GM18502 (cell line): ENCODE measurements at regions not wholly inside any gene's neighbourhood (a gene's known extent, or its start where the extent isn't known, plus 50 kb on each side); places are given as distances from the start of the nearest gene placed in this dataset.
"Not testable (repeated sequence)": the region's sequence is repeated elsewhere in the genome, so short reads cannot be mapped to it uniquely, and the experiment has no call there.

Experiments
- ATAC-seq: cut with Tn5 transposase; IDR thresholded peaks from one replicate; pipeline ENCODE4 v1.9.1; 2021; ENCODE audit warnings: mild to moderate bottlenecking; ENCODE audit not compliant: unreplicated experiment, poor library complexity

DNA sequence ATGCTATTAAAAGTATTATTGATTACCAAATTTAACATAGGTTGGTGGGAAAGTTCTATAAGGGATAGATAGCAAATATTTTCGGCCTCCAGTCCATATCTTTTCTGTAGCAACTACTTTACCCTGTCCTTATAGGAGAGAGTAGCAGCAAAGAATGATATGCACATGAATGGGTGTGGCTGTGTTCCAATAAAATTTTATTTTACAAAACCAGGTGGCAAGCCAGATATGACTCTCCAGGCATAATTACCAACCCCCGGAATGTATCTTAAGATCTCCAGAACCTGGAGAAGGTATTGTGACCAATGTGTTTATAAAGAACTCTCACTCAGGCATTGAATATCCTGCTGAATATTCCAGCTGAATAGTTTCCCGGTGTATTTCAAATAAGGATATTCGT lies 1461.2 kb downstream of the MAT2B start:
- ATAC-seq, result no peak

- no peak for ATAC-seq
These were observed 1461.9 kb downstream of the MAT2B start for GRCh38 chr5:164967354-164967753.

- ATAC-seq, result no peak
These were observed 1467.6 kb downstream of the MAT2B start for GRCh38 chr5:164972973-164973372.

DNA sequence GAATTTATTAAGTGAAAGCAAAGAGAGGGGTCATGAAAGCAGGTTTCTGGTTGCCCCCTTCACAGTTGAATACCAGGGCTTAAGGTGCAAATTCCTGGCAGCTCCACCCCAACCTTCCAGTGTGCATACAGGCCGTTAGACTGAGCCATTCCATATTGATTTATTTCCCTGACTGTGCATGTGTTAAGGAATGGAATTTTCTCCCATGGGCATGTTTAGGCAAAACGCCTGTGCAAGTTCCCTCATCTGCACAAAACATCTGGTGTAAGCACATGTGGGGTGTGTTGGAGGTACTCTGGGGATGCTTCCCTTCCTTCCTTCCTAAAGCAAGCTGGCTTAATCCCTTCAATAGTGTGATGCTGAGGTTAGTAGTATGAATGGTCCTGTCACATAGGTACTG lies 1470.6 kb downstream of the MAT2B start:
- ATAC-seq, result no peak

DNA sequence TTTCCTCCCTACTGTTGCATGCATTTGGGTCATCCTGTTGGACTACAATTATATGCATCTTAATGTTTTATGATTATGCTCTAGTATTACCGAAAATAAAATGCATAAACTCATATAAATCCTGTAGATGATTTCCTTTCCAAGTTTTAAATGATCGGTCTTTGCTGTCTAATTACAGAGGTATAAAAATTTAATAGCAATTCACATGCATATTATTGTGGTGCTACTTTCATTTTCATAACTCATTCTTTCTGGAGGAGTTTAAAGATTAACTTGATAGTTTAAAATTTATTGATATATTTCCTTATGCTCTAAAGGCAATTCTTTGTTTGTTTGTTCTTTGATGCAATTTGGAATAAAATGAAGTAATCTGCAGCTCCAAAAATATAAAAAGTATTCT lies 1475.1 kb downstream of the MAT2B start:
- no peak for ATAC-seq

GRCh38 chr5:164998142-164998541 lies 1492.7 kb downstream of the MAT2B start:
- no peak for ATAC-seq

GRCh38 chr5:164998590-164998989 lies 1493.2 kb downstream of the MAT2B start:
- ATAC-seq, result no peak

DNA sequence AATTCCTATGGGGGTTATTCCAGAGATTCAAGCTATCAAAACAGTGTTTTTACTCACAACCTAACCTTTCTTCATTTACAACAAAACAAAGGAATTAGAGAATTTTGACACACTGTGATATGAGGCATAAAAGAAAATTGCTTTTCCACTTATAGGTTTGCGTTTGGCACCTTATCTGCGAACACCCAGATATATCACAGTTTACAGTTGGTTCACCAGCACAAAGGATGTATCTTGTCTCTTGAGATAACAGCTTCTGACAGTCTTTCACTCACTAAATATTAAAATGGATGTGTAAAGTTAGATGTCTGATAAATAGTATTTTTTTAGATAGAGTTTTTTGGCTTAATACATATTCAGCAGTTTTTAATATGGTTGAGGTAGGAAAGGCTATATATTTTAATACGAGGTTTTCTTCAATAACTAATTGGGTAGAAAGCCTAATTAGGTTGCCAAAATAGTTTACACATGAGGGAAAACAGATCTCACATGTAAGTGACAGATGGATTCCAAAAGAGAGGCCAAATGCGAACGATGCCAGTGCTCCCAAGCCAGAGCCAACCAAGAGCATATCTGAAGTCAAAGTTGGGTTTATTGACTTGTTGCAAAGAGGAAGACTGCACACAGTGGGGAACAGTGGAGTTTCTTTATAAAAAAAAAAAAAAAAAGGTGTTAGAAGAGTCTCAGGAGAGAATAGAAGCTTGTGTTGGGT lies 1495.2 kb downstream of the MAT2B start:
- ATAC-seq, result no peak

DNA sequence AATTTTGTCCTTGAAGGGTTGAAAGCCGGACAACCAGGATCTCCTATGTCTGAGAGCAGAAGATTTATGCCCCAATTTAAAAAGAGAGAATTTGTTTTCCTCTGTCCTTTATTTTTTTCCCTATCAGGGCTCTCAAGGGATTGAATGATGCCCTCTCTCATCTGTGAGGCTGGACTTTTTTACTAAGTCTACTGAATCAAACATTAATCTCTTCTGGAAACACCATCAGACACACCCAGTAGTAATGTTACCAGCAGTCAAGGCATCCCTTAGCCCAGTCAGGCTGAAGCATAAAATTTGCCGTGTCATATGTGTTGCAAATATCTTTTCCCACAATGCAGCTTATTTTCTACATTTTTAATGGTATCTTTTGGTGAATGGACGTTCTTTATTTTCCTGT lies 1497.9 kb downstream of the MAT2B start:
- ATAC-seq, result no peak

DNA sequence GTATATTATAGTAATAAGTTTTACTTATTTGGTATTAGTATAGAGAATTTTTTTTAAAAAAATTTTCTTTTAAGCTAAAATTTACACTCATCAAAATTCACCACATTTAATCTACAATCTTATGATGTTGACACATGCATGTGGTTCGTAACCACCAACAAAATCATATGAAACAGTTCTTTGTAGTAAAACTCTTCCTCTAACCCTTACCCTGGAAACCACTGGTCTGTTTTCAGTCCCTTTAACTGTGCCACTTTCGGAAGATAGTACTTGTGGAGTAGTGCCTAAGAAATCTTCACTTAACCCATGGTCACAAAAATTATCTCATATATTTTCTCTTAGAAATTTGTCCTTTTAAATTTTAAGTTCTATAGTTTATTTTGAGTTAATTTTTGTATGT lies 1498.8 kb downstream of the MAT2B start:
- no peak for ATAC-seq

DNA sequence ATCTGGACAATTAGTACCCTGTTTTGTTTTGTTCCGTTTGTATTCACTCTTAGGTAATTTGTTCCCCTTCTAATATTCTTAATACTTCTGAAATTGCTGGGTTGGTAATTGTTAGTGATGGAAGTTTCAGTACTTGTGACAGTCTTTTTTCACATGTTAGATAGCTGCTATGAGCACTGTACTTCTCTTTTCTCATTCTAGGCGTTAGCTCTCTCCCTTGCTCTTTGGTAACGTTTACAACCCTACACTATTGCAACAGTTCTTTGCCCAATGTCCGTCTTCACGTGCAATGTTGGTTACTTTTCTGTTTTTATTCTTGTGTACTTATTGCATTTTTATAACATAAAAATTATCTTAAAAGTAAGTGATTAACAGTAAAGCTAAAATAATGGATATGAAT lies 1509.0 kb downstream of the MAT2B start:
- ATAC-seq, result no peak

- no peak for ATAC-seq
These were observed 1509.7 kb downstream of the MAT2B start for GRCh38 chr5:165015126-165015525.

- no peak for ATAC-seq
These were observed 1510.1 kb downstream of the MAT2B start for GRCh38 chr5:165015547-165015946.

DNA sequence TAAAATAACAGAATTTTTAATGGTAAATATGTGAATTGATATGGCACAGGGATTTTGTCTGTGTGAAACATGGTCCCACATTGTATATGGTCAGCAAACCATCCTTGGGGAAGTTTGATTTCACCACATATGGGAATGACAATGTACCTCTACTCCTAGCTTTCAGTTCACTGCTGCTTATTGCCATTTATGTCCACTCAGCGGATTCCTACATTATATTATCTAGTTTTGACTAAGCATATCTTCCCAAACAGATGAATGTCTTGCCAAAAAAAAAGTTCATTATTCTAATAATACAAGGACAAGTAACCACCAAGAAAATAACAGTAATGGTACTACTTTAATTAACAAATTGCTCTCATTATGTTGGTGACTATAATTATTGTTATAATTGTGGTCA lies 1521.6 kb downstream of the MAT2B start:
- ATAC-seq, result no peak

DNA sequence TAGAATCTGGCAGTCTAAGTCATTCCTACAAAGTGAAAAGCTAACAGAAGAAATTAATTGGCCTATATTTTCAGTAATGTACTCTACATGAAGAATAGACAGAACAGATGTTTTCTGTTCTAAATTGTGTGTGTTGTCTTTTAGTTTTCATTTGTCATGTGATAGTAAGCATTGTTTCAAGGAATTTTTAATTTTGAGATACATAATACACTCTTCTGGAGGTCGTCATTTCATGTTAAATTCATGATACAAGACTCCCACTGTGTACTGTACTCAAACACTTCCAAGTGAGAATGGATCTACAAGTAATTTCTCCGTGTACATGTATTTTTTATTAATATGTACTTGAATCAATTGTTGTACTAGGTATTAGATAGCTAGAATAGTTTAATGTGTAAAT lies 1522.9 kb downstream of the MAT2B start:
- no peak for ATAC-seq

DNA sequence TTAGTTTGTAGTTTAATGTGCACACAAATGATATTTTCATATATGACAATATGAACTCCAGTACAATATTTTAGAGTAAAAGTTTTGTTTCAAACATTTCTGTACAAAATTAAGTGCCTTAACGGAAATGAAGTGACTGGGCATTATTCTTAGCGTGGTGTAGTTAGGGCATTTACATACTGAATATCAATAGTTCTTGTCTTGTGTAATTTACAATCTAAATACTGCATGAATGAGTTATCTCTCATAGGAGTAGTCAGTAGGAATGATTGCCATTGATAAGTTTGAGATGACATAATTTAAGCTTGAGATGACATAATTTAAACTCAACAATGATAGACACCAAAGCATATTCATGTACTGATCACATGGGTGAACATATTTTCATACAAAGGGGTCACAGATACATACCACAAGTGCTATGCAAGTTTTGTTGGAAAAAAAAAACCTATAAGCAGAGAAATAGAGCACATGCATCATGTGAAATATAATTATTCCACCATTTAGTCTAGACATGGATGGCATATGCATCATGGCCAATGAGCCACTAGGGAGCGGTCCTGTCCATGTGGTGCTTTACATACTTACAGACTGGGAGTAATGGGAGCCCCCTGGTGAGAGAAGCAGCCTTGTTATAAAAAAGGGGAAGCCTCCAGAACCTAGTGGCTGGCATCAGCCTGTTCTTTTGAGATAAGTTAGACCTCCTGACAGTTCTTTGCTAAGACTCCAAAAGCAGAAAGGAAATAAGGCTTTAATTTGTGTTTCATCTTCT lies 1523.9 kb downstream of the MAT2B start:
- no peak for ATAC-seq

- ATAC-seq, result no peak
These were observed 1525.6 kb downstream of the MAT2B start for GRCh38 chr5:165030971-165031370.

DNA sequence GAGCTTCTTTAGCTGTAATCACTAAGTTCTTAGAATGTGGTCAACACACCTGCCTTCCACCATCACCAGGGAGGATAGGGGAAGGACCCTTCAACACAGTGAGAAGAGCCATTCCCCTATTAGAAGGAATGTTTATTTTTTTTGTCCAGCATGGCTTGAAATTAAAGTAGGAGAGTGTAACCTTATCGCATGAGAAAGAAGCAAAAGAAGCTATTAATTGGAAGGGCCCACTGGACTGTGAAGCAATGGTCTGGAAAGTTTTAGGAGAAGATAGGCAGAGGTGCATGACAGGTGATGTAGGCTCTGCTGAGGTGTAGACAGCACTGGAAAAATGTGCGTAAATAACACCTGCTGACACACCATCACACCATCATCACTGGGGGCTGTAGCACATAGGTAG lies 1526.0 kb downstream of the MAT2B start:
- ATAC-seq, result no peak

GRCh38 chr5:165035520-165035919 lies 1530.1 kb downstream of the MAT2B start:
- no peak for ATAC-seq

DNA sequence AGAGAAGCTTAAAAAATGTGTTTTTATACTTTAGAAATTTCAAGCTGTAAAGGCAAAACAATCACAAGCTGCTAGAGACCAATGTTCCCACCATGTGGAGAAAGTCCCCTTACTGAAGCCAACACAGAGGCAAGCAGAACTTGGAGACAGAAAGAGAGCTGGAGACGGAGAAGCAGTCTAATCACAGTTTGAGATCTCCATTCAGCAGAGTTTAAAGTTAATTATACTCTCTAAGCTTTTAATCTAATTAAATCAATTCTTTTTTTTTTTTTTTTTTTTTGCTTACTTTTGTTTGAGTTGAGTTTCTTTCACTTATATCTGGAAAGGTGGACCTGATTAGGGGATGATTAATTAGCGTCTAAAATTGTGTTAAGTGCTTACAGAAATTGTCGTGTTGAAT lies 1534.3 kb downstream of the MAT2B start:
- ATAC-seq, result no peak

DNA sequence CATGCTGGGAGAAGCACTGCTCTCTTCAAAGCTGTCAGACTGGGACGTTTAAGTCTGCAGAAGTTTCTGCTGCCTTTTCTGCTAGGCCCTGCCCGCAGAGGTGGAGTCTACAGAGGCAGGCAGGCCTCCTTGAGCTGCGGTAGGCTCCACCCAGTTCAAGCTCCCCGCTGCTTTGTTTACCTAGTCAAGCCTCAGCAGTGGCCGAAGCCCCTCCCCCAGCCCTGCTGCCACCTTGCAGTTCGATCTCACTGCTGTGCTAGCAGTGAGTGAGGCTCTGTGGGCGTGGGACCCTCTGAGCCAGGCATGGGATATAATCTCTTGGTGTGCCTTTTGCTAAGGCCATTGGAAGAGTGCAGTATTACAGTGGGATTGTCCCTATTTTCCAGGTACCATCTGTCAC lies 1540.5 kb downstream of the MAT2B start:
- not testable (repeated sequence) for ATAC-seq

DNA sequence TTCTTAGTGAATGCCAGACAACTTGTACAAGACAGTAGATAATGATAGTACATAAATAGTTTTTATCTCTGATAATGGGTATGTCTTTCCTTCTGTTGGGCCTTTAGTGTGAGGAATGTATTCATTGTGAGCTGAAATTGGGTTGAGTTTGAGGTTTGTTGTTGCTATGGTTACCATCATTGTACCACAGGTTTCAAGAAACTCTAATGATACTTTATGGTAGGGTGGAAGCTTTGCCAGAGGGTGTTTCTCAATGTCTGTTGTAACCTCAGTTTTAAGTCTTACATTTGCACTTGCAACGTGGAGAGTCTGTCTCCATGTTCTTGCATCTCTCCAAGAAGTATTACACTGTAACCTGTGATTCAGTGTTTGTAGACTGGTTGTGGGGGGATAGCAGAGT lies 1550.1 kb downstream of the MAT2B start:
- no peak for ATAC-seq
